GM10266 (cell line): ENCODE measurements at regions not wholly inside any gene's neighbourhood (a gene's known extent, or its start where the extent isn't known, plus 50 kb on each side); places are given as distances from the start of the nearest gene placed in this dataset.
"Not testable (repeated sequence)": the region's sequence is repeated elsewhere in the genome, so short reads cannot be mapped to it uniquely, and the experiment has no call there.

Experiments
- DNase-seq: peaks from one replicate; pipeline ENCODE4 v3.0.0; 2012; ENCODE audit errors: extremely low spot score
- TF ChIP-seq, protein P1 (sequence below): IDR thresholded peaks from 2 replicates; pipeline ENCODE4 v1.5.1; 2012; ENCODE audit warnings: mild to moderate bottlenecking, low read depth; ENCODE audit not compliant: control insufficient read depth, insufficient read depth; ENCODE audit errors: missing control alignments

GRCh38 chr17:22145605-22146178, 453.4 kb downstream of the KCNJ18 start:
- TF ChIP-seq, protein P1, sequence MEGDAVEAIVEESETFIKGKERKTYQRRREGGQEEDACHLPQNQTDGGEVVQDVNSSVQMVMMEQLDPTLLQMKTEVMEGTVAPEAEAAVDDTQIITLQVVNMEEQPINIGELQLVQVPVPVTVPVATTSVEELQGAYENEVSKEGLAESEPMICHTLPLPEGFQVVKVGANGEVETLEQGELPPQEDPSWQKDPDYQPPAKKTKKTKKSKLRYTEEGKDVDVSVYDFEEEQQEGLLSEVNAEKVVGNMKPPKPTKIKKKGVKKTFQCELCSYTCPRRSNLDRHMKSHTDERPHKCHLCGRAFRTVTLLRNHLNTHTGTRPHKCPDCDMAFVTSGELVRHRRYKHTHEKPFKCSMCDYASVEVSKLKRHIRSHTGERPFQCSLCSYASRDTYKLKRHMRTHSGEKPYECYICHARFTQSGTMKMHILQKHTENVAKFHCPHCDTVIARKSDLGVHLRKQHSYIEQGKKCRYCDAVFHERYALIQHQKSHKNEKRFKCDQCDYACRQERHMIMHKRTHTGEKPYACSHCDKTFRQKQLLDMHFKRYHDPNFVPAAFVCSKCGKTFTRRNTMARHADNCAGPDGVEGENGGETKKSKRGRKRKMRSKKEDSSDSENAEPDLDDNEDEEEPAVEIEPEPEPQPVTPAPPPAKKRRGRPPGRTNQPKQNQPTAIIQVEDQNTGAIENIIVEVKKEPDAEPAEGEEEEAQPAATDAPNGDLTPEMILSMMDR = no peak
- DNase-seq = no peak

- TF ChIP-seq, protein P1 = no peak
- DNase-seq = no peak
Observed at GRCh38 chr17:22158364-22158763, 466.0 kb downstream of the KCNJ18 start.

DNA sequence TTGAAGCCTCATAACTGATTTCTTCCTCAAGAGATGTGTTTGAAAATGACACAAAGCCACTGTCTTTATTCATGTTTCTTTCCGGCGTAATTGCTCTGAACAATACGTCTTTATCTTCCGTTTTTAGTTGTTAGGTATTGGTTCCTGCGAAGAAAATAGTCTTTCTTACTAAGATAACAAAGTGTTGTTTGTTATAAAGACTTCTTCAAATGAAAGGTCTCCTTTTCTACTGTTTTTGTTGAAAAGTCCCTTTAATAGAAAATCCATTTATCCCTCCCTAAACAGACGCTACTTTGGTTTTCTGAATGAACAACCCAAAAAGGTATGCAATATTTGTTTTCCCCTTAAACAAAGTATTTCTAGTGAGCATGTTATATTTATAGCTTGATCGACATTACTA, 469.1 kb downstream of the KCNJ18 start:
- TF ChIP-seq, protein P1 = no peak
- no peak for DNase-seq

DNA sequence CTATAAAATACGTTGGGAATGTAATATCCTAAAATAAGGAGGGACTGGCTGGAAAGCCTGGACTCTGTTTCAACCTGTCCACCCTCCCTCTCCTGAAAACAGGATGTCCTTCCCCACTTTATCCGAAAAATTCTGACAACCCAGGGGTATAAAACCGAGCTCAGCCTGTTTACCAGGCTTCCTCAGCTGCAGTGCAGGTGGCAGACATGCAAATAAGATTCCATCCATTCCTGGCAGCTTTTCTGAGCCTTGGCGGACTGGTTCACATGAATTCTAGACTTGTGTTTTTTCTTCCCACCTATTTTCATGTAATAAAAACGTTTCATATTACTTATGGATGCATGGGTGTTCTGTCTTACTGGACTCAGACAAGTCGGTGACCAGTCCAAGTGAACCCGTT, 479.3 kb downstream of the KCNJ18 start:
- DNase-seq = no peak
- TF ChIP-seq, protein P1 = no peak

- DNase-seq = no peak
- TF ChIP-seq, protein P1 = no peak
Observed at GRCh38 chr17:22193113-22193512, 500.8 kb downstream of the KCNJ18 start.

DNA sequence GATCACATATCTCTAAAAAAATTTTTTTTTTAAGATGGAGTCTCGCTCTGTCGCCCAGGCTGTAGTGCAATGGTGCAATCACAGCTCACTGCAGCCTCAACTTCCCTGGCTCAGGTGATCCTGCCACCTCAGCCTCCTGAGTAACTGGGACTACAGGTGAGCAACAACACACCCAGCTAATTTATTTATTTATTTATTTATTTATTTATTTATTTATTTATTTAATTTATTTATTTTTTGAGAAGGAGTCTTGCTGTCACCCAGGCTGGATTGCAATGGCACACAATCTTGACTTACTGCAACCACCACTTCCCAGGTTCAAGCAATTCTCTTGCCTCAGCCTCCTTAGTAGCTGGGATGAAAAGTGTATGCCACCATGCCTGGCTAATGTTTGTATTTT, 507.9 kb downstream of the KCNJ18 start:
- DNase-seq = not testable (repeated sequence)

- TF ChIP-seq, protein P1 = no peak
- no peak for DNase-seq
Observed at GRCh38 chr17:22202702-22203101, 510.4 kb downstream of the KCNJ18 start.

DNA sequence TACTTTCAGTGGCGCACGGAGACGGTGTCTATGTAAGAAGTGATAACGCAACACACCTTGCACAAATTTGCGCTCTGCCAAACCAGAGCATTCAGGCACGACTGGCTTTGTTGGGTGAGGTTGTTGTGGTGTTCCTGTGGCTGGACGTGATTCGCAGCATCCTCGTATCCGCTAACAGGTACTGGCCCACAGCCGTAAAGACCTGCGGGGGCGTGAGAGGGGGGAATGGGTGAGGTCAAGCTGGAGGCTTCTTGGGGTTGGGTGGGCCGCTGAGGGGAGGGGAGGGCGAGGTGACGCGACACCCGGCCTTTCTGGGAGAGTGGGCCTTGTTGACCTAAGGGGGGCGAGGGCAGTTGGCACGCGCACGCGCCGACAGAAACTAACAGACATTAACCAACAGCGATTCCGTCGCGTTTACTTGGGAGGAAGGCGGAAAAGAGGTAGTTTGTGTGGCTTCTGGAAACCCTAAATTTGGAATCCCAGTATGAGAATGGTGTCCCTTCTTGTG, 510.9 kb downstream of the KCNJ18 start:
- TF ChIP-seq, protein P1 = no peak
- no peak for DNase-seq

DNA sequence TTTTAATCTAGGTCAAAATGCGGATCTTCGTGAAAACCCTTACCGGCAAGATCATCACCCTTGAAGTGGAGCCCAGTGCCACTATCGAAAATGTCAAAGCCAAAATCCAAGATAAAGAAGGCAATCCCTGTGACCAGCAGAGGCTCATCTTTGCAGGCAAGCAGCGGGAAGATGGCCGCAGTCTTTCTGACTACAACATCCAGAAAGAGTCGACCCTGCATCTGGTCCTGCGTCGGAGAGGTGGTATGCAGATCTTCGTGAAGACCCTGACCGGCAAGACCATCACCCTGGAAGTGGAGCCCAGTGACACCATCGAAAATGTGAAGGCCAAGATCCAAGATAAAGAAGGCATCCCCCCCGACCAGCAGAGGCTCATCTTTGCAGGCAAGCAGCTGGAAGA, 511.8 kb downstream of the KCNJ18 start:
- DNase-seq = not testable (repeated sequence)

- DNase-seq = not testable (repeated sequence)
Observed at GRCh38 chr17:22210212-22210611, 517.9 kb downstream of the KCNJ18 start.

DNA sequence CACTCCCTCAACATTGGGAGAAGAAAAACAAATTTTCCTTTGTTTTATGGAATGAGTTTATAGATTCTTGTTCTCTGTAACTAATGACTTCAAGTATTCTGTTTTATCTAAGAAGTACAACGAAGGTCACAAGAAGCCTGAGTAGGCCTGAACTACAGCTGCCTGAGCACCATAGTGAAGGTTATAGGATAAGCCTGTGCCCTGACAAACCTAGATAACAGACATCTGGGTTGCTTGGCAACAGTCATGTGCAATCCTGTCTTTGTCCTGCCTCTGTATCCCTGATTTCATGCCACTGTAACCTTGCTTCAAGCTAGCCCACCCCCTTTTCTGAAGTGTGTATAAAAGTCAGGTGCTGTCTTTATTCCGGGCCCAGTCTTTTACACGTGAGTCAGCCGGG, 520.8 kb downstream of the KCNJ18 start:
- not testable (repeated sequence) for DNase-seq
